HG03103 (cell line): ENCODE measurements at regions not wholly inside any gene's neighbourhood (a gene's known extent, or its start where the extent isn't known, plus 50 kb on each side); places are given as distances from the start of the nearest gene placed in this dataset.
"Not testable (repeated sequence)": the region's sequence is repeated elsewhere in the genome, so short reads cannot be mapped to it uniquely, and the experiment has no call there.

Experiments
- ATAC-seq: cut with Tn5 transposase; IDR thresholded peaks from one replicate; pipeline ENCODE4 v1.9.1; 2021; ENCODE audit warnings: low read depth; ENCODE audit not compliant: unreplicated experiment

- ATAC-seq: not testable (repeated sequence)
These were observed 82.7 kb downstream of the TFRC start for GRCh38 chr3:195999176-195999575.

GRCh38 chr3:195996314-195996713 is 85.6 kb downstream of the TFRC start:
- ATAC-seq: not testable (repeated sequence)

GRCh38 chr3:195994343-195994742 is 86.0 kb upstream of the TNK2 start:
- not testable (repeated sequence) for ATAC-seq

GRCh38 chr3:195993671-195994070 is 85.3 kb upstream of the TNK2 start:
- ATAC-seq: not testable (repeated sequence)

- not testable (repeated sequence) for ATAC-seq
These were observed 84.7 kb upstream of the TNK2 start for GRCh38 chr3:195992956-195993595.

GRCh38 chr3:195991986-195992385 is 83.6 kb upstream of the TNK2 start:
- not testable (repeated sequence) for ATAC-seq

- not testable (repeated sequence) for ATAC-seq
These were observed 82.9 kb upstream of the TNK2 start for GRCh38 chr3:195991243-195991642.

- not testable (repeated sequence) for ATAC-seq
These were observed 82.5 kb upstream of the TNK2 start for GRCh38 chr3:195990841-195991174.

GRCh38 chr3:195989921-195990840 is 81.8 kb upstream of the TNK2 start:
- ATAC-seq: peak; percentile 89

- peak; percentile 26 for ATAC-seq
These were observed 81.0 kb upstream of the TNK2 start for GRCh38 chr3:195989197-195989920.

GRCh38 chr3:195988764-195989163 is 80.4 kb upstream of the TNK2 start:
- not testable (repeated sequence) for ATAC-seq

- not testable (repeated sequence) for ATAC-seq
These were observed 78.7 kb upstream of the TNK2 start for GRCh38 chr3:195987001-195987400.

- ATAC-seq: not testable (repeated sequence)
These were observed 78.2 kb upstream of the TNK2 start for GRCh38 chr3:195986576-195986975.

- not testable (repeated sequence) for ATAC-seq
These were observed 77.1 kb upstream of the TNK2 start for GRCh38 chr3:195985348-195985920.

- ATAC-seq: not testable (repeated sequence)
These were observed 76.2 kb upstream of the TNK2 start for GRCh38 chr3:195984392-195985030.

- ATAC-seq: not testable (repeated sequence)
These were observed 75.5 kb upstream of the TNK2 start for GRCh38 chr3:195983880-195984279.

- ATAC-seq: not testable (repeated sequence)
These were observed 74.4 kb upstream of the TNK2 start for GRCh38 chr3:195982754-195983153.

- not testable (repeated sequence) for ATAC-seq
These were observed 73.4 kb upstream of the TNK2 start for GRCh38 chr3:195981778-195982177.

- not testable (repeated sequence) for ATAC-seq
These were observed 71.5 kb upstream of the TNK2 start for GRCh38 chr3:195979877-195980276.

- not testable (repeated sequence) for ATAC-seq
These were observed 70.2 kb upstream of the TNK2 start for GRCh38 chr3:195978585-195978984.
